C1 segment of cervical spinal cord (tissue), 14 donors: ENCODE measurements at regions not wholly inside any gene's neighbourhood (a gene's known extent, or its start where the extent isn't known, plus 50 kb on each side); places are given as distances from the start of the nearest gene placed in this dataset.

Source experiments
- DNase-seq, 14 donors: peaks; one replicate each; lab custom pipeline; 2025; lab: John Stamatoyannopoulos, UW

DNA sequence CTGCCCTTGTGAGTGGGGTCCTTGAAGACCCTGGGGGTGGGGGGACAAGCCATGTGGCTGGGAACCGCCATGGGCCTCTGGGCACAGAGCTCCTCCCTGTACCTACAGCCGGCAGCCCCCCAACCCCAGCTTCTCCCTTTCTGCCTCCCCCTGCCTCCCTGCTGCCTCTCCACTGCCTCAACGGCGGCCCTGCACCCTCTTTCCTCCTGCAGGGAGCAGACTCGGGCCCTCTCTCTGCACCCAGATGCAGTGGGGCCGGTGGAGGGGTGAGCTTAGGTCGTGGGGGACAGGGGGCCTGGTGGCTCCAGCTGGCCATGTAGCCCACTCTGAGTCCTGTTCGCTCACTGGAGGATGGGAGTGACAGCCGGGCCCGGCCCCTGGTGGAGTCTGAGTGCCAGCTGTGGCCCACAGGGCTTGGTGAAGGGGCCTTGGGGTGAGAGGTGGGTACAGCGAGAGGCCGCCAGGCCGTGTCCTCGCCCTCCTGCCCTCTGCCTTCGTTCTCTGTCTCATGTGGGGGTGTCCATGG, 139.3 kb upstream of the COL5A1 start:
- DNase-seq: no peak

DNA sequence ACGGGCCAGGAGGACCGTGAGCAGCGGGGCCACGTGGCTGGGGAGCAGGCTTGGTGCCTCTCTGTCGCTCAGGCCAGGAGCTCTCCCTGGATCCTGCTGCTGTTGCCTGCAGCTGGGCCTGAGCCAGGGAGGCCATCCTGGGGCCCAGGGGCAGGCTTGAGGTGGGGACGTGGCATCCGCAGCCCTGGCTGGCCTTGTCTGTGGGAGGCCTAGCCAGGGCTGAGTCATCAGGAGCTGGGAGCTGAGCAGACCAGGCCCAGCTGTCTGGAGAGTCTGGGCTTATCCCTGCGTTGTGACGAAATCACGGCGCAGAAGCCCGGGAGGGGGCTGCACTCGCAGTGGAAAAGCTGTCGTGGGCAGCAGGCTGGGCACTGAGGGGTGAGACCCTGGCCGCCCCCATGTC, 138.8 kb upstream of the COL5A1 start:
- DNase-seq: no peak

DNA sequence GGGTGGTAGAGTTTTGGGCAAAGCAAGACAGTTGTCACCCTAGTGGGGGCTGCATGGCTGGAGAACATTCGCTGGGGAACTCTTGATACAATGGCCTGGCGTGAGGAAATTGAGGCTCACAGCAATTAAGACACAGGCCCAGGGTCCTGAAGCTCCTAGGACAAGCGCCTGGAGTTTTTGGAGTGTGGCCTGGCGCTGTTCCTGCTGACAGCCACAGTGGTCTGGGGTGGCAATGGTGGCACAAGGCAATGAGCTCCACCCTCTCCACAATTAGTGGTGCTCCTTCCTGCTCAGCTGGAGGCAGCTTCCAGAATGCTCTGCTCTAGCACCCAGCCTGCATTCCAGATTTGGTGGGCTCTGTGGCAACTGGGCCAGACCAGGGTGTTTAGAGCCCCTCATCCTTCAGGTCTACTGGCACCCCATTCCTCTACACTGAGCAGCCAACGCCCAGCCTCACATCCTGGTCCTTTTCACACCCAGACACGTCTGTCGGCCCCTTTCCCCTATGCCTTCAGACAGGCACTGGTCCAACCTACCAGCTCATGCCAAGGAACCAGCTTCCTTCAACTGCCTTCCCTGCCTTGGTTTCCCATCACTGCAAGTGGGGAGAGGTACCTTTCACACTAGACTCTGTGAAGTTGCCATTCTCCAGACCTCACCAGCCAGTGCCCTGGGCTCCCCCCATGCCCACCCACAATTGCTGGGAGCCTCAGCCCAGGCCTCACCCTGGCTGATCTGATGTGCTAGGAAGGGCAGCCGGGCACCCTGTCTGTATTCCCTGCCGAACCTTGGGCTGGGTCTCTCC, 138.1 kb upstream of the COL5A1 start:
- no peak for DNase-seq

DNA sequence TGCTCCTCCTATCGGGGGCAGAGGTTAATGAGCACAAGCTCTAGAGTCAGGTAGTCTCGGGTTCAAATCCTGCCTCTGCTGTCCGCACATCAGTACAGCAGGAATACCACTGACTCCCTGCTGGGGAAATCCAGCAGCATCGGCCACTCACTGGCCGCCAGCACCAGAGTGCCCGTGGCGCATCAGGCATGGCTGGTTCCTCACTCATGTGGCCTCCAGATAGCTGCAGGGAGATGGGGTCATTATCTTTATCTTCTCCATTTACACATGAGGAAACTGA, 137.6 kb upstream of the COL5A1 start:
- DNase-seq: no peak

DNA sequence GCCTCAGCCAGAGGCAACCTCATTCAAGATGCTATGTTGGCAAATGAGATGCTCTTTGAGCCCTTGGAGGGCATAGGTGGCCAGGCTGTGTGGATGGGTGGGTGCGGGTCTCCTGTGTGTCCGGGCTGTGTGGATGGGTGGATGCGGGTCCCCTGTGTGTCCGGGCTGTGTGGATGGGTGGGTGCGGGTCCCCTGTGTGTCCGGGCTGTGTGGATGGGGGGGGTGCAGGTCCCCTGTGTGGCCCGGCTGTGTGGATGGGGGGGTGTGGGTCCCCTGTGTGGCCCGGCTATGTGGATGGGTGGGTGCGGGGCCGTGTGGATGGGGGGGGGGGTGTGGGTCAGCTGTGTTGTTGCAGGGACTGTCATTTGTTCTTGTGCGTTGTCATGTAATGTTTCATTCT, 136.6 kb upstream of the COL5A1 start:
- no peak for DNase-seq

DNA sequence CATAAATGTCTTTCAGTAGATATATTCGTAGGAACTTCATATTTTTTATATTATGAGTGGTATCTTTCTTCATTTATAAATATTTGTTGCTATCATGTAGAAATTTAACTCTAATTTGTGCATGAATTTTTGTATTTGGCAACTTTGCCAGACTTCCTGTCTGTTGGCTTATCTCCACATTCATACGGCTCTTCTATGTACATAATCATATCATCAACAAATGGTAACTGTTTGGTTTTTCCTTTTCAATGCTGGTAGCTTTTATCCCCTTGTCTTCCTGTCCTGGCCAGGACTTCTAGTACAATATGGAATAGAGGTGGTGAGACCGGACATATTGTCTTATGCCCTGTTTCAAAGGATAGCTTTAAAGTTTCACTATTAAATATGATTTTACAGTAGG, 132.3 kb upstream of the COL5A1 start:
- no peak for DNase-seq

DNA sequence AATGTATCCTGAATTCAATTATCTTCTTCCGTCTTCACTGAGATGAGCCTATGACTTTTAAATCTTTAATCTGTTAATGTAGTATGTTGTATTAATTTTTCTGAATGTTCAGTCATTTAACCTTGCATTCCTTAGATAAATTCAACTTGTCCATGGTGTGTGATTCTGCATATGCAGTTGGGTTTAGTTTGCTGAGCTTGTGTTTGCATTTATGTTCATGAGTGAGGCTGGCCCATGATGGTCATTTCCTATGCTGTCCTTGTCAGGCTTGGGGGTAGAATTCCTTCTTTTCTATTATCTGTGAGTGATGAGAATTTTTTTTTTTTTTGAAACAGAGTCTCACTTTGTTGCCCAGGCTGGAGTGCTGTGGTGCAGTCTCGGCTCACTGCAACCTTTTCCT, 131.8 kb upstream of the COL5A1 start:
- DNase-seq: no peak

DNA sequence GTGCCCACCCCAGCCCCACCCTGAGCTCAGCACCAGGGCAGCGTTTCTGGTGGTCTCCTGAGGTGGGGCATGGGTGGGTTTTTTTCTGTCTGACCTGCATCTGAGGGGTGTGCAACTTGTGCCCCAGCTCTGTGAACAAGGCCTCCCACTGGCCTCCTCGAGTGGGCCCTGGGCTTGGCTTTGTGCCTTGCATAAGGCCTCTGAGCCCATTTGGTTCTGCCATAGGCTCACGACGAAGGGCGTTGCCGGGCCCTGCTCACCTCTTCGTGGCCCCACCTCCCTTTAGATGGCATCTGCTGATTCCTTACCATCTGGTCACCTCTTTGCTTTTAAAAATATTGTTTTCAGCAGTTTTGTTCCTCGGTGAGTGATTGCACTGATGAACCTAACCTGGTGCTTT, 127.1 kb upstream of the COL5A1 start:
- DNase-seq: no peak

DNA sequence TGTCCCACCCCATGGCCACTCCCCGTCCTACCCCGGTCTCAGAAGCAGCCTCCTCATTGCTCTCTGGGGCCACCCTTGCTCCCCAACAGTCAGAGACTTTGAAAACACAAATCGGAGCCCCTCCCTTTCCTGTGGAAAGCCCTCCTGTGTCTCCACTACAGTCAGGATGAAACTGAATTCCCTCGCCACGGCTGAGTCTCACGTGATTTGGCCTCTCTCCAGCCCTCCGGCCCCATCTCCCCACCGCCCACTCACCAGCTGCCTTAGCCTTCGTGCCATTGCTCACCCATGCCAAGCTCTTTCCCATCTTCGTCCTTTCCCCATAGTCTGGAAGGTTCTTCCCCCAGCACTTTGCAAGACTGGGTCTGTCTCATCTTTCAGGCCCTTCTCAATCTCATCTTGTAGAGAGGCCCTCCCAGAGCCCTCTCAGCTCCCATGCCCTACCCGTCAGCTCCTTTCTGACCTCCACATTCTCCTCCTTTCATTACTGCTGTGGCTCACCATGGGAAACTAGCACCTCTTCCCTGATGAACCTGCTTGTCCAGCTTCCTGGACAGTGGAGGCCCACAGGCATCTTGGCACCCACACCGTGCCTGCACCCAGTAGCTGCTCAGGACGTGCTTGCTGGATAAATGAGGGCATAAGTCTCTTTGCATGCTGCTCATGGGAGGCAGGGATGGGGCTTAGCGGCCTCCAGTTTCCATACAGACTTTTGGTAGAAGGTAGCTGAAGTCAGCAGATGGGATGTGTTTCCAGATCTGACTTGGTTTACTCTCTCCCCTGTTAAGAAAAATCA, 126.4 kb upstream of the COL5A1 start:
- no peak for DNase-seq

DNA sequence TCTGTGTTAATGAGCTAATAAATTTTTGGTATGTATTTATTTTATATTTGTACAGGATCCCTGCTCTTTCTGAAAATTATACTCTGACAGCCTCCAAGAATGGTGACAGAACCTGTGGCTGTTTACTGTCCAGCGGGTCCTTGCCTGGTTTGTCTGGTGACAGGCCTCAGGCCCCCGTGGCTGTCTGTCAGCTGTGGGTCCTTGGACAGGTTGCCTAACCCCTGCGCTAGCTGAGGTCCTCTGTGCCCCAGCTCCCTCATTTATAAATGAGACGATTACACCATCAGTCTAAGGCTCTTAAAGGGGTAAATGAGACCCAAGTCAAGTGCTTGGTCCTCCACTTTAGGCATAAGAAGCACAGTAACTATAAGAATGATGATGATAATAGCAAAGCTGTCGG, 125.1 kb upstream of the COL5A1 start:
- no peak for DNase-seq

DNA sequence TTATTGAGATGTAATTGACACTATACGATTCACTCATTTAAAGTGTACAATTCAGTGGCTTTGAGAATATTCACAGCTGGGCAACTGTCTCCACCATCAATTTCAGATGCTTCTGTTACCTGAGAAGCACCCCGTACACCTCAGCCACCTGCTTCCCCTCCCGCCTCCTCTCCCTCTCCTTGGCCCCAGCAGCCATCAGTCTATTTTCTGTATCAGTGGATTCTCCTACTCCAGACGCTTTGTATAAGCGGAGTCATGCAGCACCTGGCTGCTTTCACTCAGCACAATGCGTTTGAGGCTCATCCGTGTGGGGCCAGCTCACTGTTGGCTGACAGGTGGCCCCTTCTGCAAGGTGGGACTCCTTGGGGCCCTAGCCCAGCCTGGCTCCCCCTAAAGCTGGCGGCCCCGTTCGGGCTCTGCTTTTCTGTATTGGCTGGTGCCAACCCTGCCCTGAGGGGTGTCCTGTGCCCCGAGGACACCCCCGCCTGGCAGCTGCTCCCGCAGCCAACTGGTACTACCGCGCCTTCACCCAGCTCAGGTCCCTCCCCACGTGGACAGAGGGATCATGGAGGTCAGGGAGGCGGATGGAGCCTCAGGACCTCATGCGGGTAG, 124.4 kb upstream of the COL5A1 start:
- DNase-seq: no peak

DNA sequence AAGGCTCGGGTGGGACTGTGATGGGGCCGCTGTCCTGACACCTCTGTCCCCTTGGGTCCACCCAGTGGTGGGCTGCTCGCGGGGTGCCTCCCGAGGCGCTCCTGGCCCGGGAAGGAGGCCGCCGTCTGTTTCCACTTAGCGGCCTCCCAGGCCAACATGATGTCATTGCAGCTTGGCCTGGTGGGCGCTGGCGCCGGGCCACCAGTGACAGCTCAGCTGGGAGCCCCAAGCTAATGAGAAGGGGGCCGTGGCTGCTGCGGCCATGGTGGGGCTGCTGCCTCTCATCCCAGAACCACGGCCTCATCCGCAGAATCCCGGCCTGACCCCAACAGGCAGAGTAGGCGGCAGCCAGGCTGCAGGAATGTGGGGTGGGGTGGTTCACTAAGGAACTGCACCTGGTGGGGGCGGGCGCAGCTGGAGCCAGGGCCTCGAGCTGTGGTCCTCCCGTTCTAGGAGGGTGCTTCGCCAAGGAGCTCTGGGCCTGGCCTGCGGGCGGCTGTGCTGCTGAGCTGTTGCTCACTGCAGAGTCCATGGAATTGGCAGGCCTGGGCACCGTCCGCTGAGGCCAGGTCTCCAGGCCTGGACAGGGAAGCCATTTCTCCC, 123.5 kb upstream of the COL5A1 start:
- DNase-seq: peak in 1 of 14 donors; percentile 36

DNA sequence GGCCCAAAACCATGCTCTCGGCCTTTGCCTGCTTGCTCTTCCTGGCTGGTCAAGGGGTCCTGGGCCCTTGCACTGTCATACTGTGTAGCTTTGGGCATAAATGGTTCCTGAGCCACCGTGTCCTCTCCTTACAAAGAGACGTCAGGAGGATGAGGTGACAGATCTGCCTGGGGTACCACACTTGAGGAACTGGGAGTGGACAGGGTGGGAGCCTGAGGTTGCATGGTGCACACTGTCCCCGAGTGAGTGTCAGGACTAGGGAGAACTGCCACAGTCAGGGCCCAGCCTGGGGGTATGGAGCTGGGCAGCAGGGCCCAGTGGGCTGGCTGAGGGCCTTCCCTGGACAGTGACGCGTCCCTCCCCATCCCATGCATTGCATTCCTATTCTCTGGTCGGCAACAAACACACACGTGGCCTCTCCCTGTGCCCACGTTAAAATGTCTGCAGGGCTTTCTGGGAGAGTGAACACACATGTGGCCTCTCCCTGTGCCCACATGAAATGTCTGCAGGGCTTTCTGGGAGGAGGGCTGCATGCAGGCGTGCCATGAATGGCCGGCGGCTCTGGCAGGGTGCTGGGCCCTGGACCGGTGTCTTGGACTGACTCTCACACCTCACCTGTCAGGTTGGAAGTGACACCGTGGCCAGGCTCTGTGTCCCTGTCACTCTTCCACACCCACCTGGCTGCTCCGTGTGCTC, 122.1 kb upstream of the COL5A1 start:
- DNase-seq: no peak

DNA sequence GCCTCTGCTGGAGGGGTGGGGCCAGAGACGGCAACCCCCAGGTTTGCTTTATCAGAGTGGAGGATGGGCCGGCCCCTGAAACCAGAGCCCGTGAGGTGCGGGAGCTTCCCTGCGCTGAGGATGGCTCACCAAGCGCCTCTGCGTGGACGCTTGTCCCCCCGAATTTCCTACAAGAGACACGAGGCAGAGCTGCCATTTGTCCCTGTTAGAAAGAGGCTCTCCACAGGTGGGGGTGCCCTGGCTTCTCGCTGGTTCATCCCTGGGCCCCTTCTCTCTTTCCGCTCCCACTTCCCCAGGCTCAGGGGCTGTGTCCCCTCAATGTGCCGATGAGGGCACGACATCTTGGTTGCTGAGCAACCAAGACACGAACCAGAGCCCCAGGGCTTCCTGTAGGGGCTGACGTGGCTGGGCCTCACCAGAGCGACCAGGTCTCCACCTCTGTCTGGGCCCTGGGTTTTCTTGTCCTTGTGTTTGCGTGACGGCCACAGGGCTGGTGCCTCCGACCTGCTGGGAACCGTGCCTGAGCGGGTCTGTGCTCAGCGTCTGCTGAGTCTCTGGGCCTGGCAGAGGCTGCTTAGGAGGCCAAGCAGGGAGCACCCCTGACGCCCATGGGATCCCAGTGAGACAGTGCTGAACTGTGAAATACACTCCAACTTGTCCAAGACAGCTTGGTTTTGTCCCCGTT, 119.6 kb upstream of the COL5A1 start:
- no peak for DNase-seq

DNA sequence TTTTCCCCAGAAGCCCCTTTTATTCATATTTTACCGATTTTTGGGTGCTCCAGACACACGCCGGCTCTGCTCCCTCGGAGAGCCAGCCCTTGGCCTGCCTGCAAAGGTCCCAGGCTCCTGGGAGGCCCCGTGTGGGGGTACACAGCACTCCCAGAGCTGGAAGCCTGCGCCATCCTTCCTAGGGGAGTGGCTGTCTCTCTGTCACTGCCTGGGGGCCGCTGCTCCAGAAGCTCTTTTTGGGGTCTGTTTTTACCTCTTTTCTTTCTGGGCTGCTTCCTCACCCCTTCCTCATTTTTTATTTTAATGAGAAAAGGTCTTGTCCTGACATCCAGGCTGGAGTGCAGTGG, 119.1 kb upstream of the COL5A1 start:
- no peak for DNase-seq

DNA sequence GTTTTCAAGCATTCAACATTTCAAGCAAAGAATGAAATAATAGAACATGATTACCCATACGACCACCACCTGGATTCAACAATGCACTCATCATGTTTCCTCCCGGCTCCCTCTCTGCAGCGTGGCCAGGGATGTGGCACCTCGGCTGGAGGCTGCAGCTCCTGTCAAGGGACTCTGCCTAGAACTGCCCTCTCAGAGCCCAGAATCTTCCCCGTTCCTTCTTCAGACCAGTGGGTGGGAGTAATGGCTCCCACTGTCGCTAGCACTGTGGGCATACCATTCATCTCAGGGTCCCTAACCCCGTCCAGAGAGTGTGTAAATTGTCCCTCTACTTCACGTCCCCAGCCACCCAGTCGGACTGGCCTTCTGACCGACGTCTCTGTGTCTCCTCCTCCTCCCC, 118.6 kb upstream of the COL5A1 start:
- DNase-seq: no peak

DNA sequence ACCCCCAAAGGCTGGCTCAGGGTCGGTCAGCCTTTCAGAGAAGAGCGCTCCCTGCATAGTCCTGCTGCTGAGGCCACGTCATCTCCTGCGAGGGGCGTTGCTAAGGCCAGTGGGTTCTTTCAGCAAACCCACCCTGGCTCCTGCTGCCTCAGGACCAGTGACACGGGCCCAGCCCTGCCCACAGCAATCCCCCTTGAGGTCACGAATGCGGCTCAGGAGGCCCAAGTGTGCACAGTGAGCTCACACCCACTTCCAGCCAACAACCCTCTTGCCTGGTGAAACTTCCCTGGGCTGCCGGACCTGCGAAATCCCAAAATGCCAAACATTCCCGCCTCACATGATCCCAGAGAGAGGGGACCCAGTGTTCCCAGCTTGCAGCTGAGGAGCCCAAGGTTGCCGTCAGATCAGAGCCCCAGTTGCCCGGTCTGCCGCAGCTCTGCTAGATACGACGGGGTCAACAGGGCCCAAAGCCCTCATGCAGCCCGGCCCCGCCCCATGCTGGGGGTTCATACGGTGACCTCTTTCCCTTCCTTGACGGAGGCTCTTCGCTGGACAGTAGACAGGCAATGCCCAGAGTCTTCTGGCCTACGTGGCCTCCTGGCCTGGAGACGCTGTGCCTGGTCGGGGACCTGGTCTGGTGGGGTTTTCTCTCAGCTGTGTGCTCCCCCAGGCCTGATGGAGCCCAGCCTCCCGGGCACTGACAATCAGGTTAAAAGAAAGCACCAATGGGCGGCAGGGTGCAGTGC, 116.4 kb upstream of the COL5A1 start:
- DNase-seq: no peak

DNA sequence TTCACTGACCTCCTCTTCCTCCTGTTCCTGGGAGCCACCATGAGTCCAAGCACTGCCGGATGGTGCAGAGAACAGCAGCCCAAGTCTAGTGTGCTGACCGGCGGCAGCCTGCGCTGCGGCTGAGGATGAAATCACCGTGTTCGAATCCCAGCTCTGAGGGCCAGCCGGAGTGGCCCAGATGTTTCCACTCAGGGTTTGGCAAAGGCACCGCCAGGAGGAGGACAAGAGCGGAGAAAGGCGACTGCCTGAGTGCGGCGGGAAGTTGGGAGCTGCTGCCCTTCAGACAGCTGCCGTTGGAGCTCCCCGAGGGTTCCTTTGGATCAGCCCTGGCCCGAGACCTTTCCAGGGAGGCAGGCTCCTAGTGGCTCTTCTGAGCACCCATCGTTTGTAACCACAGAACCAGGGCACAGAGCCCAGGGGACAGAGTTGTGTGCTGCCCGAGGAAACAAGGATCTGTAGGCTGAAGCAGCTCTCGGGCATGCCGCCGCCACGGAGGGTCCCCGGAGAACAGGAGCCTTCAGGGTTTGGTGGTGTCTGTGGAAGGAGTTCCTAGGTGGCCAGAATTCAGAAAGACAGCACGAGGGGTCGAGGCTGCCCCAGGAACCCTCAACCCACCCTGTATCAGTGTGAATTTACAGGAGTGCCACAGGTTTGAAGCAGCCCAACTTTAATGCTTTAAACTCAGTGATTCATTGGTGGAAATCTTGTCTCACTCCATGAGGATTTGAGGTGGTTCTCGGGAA, 115.6 kb upstream of the COL5A1 start:
- no peak for DNase-seq

DNA sequence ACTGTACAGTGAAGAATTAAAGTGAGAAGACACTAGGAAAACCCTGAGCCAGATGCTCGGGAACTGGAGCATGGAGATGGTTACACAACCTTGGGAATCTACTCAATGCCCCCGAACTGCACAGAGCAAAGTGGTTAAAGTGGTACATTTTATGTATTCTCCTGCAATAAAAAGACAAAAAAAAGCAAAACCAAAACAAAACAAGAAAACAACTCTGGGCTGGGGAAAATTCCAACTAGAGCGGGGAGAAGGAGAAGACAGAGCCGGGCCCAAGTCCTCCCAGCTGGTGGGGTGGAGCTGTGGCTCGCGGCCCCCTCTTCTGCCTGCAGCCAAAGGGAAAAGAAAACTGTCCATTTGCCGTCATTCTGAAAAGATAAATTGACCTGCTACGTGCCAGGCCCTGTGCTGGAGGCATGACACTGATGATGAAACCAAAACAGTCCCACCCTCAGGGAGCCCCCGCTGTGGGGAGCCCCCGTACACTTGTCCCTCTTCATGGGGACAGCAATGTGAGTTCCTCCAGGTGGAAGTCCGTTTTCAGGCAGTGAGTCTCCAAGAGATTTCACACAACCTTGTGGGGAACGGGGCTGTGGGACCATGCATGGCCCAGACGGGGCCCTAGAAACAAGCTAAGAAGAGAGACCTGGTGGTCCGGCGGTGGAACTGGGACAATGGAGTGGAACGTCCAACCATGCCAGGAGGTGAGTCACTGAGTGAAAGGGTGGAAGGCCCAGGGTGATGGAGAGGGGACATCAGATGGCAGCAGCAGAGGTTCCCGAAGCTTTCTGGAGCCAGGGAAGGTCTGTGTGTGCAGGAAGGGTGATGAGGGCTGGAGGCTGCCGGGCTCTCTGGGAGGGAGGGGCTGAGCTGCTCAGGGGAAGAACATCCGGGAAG, 114.8 kb upstream of the COL5A1 start:
- no peak for DNase-seq
